Colonic mucosa (tissue), 4 donors: ENCODE measurements at regions not wholly inside any gene's neighbourhood (a gene's known extent, or its start where the extent isn't known, plus 50 kb on each side); places are given as distances from the start of the nearest gene placed in this dataset.

Experiments used
- DNase-seq: peaks from one replicate; pipeline ENCODE4 v3.0.0-alpha.2; 2020
- H3K27ac ChIP-seq: fragments of 200-600 bp; one replicate; pipeline ENCODE4 v1.8.0; 2021
- H3K27me3 ChIP-seq: fragments of 200-600 bp; one replicate; pipeline ENCODE4 v1.8.0; 2021
- H3K36me3 ChIP-seq: fragments of 200-600 bp; one replicate; pipeline ENCODE4 v1.8.0; 2021
- H3K4me1 ChIP-seq: fragments of 200-600 bp; one replicate; pipeline ENCODE4 v1.8.0; 2021; ENCODE audit warnings: mild to moderate bottlenecking
- H3K4me3 ChIP-seq: fragments of 200-600 bp; one replicate; pipeline ENCODE4 v1.8.0; 2021
- H3K9ac ChIP-seq, 2 donors: one replicate each; pipeline ENCODE4 v1.7.0; 2013; ENCODE audit warnings: control low read depth in 2 of 2, low read depth in 2 of 2, low read length in 2 of 2
- H3K9me3 ChIP-seq: fragments of 200-600 bp; one replicate; pipeline ENCODE4 v1.8.0; 2021
- intact Hi-C: fragments of 100-400 bp; cut with DNase I; formaldehyde crosslinking; loops from one replicate; pipeline ENCODE4 v1.14.1; 2022
- TF ChIP-seq, protein P1 (sequence below): fragments of 200-600 bp; IDR thresholded peaks from one replicate; pipeline ENCODE4 v1.8.0; 2022; ENCODE audit warnings: antibody characterized with exemption, mild to moderate bottlenecking
- donor health status: healthy.
- donor health status: DM: no; HTN: no; CAD: no.
- donor health status: DM: no; HTN: no; CAD: no.

DNA sequence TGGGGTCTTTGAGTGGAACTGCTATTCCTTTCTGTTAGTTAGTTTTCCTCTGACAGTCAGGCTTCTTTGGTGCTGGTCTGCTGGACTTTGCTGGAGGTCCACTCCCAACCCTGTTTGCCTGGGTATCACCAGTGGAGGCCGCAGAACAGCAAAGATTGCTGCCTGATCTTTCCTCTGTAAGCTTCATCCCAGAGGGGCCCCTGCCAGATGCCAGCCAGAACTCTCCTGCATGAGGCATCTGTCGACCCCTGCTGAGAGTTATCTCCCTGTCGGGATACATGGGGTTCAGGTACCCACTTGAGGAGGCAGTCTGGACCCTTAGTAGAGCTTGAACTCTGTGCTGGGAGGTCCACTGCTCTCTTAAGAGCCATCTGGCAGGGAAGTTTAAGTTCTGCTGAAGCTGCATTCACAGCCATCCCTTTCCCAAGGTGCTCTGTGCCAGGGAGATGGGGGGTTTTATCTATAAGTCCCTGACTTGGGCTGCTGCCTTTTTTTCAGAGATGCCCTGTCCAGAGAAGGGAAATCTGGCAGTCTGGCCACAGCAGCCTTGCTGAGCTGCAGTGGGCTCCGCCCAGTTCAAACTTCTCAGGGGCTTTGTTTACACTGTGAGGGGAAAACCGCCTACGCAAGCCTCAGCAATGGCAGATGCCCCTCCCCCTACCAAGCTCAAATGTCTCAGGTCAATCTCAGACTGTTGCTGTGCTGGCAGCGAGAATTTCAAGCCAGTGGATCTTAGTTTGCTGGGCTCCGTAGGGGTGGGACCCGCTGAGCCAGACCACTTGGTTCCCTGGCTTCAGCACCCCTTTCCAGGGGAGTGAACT lies 89.7 kb upstream of the CDK6 start:
- Histone ChIP-seq H3K4me1 (no peaks in the 10 kb centered on the region), H3K36me3 (no peaks in the 10 kb centered on the region), H3K27me3 (no peaks in the 10 kb centered on the region), H3K27ac (no peak overlapping the region), H3K9ac (no peak overlapping the region), H3K9me3 (no peaks in the 10 kb centered on the region), H3K4me3 (no peak overlapping the region)
- TF ChIP-seq, protein P1, sequence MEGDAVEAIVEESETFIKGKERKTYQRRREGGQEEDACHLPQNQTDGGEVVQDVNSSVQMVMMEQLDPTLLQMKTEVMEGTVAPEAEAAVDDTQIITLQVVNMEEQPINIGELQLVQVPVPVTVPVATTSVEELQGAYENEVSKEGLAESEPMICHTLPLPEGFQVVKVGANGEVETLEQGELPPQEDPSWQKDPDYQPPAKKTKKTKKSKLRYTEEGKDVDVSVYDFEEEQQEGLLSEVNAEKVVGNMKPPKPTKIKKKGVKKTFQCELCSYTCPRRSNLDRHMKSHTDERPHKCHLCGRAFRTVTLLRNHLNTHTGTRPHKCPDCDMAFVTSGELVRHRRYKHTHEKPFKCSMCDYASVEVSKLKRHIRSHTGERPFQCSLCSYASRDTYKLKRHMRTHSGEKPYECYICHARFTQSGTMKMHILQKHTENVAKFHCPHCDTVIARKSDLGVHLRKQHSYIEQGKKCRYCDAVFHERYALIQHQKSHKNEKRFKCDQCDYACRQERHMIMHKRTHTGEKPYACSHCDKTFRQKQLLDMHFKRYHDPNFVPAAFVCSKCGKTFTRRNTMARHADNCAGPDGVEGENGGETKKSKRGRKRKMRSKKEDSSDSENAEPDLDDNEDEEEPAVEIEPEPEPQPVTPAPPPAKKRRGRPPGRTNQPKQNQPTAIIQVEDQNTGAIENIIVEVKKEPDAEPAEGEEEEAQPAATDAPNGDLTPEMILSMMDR: no peak
- intact Hi-C loops: no loop called here
- DNase-seq: no peak

GRCh38 chr7:92924800-92925199 lies 88.4 kb upstream of the CDK6 start:
- Histone ChIP-seq H3K27ac (no peak overlapping the region), H3K9me3 (no peaks in the 10 kb centered on the region), H3K9ac (no peak overlapping the region), H3K4me1 (no peaks in the 10 kb centered on the region), H3K27me3 (no peaks in the 10 kb centered on the region), H3K4me3 (no peak overlapping the region), H3K36me3 (no peaks in the 10 kb centered on the region)
- no peak for DNase-seq
- TF ChIP-seq, protein P1: no peak
- intact Hi-C loops: no loop called here

GRCh38 chr7:92917230-92917629 lies 80.9 kb upstream of the CDK6 start:
- TF ChIP-seq, protein P1: no peak
- Histone ChIP-seq H3K9me3 (no peaks in the 10 kb centered on the region), H3K27ac (no peak overlapping the region), H3K36me3 (no peaks in the 10 kb centered on the region), H3K9ac (no peak overlapping the region), H3K27me3 (no peaks in the 10 kb centered on the region), H3K4me3 (no peak overlapping the region), H3K4me1 (no peaks in the 10 kb centered on the region)
- DNase-seq: no peak
- intact Hi-C loops: no loop called here

DNA sequence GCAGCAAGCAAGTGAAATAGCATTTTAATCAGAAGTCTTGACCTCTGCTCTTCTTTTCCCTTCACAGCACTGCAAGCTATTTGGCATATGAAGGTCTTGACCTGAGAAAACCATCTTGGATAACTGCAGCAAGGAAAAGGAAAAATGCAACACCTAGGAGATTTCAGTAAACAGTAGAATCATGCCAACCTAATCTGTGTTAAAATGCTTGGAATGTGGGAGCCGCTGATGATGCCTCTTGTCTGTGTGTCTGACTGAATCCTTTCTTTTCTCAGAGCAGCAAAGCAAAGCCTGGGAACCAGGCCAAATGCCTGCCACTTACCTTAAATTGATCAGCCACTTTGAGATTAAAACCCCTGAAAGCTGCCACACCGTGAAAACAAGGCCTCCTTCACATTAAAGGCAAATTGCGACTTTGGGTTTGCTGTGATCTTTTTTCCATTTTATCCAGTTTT lies 80.4 kb upstream of the CDK6 start:
- Histone ChIP-seq H3K4me1 (no peaks in the 10 kb centered on the region), H3K9ac (no peak overlapping the region), H3K27me3 (no peaks in the 10 kb centered on the region), H3K4me3 (no peak overlapping the region), H3K27ac (no peak overlapping the region), H3K9me3 (no peaks in the 10 kb centered on the region), H3K36me3 (no peaks in the 10 kb centered on the region)
- intact Hi-C loops: no loop called here
- no peak for DNase-seq
- TF ChIP-seq, protein P1: no peak

DNA sequence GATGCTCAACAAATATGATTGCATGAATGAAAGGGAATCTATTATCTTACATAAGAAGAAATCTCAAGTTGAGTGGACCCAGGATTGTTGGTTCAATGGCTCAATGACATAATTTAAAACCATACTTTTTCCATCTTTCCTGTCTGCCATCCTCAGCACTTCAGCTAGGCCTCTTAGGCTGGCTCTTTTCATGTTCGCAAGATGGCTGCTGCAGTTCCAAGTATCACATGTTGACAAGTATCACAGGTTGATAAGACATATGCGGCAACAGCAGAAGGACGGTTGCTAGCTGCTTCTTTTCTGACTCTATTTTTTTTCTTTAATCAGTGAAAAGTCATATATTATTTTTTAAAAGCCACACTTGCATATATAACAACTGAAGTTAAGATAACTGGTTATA lies 79.0 kb upstream of the CDK6 start:
- TF ChIP-seq, protein P1: no peak
- no peak for DNase-seq
- Histone ChIP-seq H3K27ac (no peak overlapping the region), H3K36me3 (no peaks in the 10 kb centered on the region), H3K4me1 (no peaks in the 10 kb centered on the region), H3K9me3 (no peaks in the 10 kb centered on the region), H3K27me3 (no peaks in the 10 kb centered on the region), H3K9ac (no peak overlapping the region), H3K4me3 (no peak overlapping the region)
- intact Hi-C loops: no loop called here
